Neural progenitor cell (in vitro differentiated cells): ENCODE measurements at regions not wholly inside any gene's neighbourhood (a gene's known extent, or its start where the extent isn't known, plus 50 kb on each side); places are given as distances from the start of the nearest gene placed in this dataset.

ENCODE experiments used
- DNase-seq: peaks from one replicate; pipeline ENCODE4 v3.0.0-alpha.2; 2016; ENCODE audit warnings: low spot score
- H2AFZ ChIP-seq: fragments of 200-600 bp; sonication (generic); replicated peaks from 2 replicates; pipeline ENCODE4 v1.6.1; 2016; ENCODE audit warnings: antibody characterized with exemption
- H3F3A ChIP-seq: fragments of 200-600 bp; sonication (generic); 2 replicates; pipeline ENCODE4 v1.6.1; 2016; ENCODE audit warnings: antibody characterized with exemption, low read depth
- H3K27ac ChIP-seq: fragments of 200-600 bp; sonication (generic); 2 replicates; pipeline ENCODE4 v1.5.1; 2016; ENCODE audit warnings: mild to moderate bottlenecking
- H3K27me3 ChIP-seq: fragments of 200-600 bp; sonication (generic); 2 replicates; pipeline ENCODE4 v1.6.1; 2016; ENCODE audit warnings: mild to moderate bottlenecking, moderate library complexity
- H3K36me3 ChIP-seq: fragments of 200-600 bp; sonication (generic); 2 replicates; pipeline ENCODE4 v1.5.1; 2016
- H3K4me1 ChIP-seq: fragments of 200-600 bp; sonication (generic); 2 replicates; pipeline ENCODE4 v1.6.1; 2016; ENCODE audit warnings: mixed run types
- H3K4me2 ChIP-seq: fragments of 200-600 bp; sonication (generic); 2 replicates; pipeline ENCODE4 v1.6.1; 2016
- H3K4me3 ChIP-seq: fragments of 200-600 bp; sonication (generic); 2 replicates; pipeline ENCODE4 v1.5.1; 2016
- H3K79me2 ChIP-seq: fragments of 200-600 bp; sonication (generic); 2 replicates; pipeline ENCODE4 v1.6.1; 2016; ENCODE audit warnings: low read depth
- H3K9ac ChIP-seq: fragments of 200-600 bp; sonication (generic); 2 replicates; pipeline ENCODE4 v1.6.1; 2016
- H3K9me3 ChIP-seq: fragments of 200-600 bp; sonication (generic); 2 replicates; pipeline ENCODE4 v1.5.1; 2016; ENCODE audit warnings: low read depth
- H4K20me1 ChIP-seq: fragments of 200-600 bp; sonication (generic); 2 replicates; pipeline ENCODE4 v1.6.1; 2016; ENCODE audit warnings: low read depth
- H3K27ac Mint-ChIP-seq: 3 replicates; pipeline ENCODE4 v1.8.0; 2021; ENCODE audit warnings: mixed read lengths
- H3K27me3 Mint-ChIP-seq: 2 replicates; pipeline ENCODE4 v1.8.0; 2022; ENCODE audit warnings: low read depth, mild to moderate bottlenecking, inconsistent platforms, moderate library complexity, mixed read lengths; ENCODE audit not compliant: insufficient read depth
- H3K36me3 Mint-ChIP-seq: 3 replicates; pipeline ENCODE4 v1.8.0; 2021; ENCODE audit warnings: mixed read lengths
- H3K4me1 Mint-ChIP-seq: 3 replicates; pipeline ENCODE4 v1.8.0; 2021; ENCODE audit warnings: mixed read lengths
- H3K4me3 Mint-ChIP-seq: 3 replicates; pipeline ENCODE4 v1.8.0; 2021; ENCODE audit warnings: mild to moderate bottlenecking, moderate library complexity, mixed read lengths
- H3K9me3 Mint-ChIP-seq: 3 replicates; pipeline ENCODE4 v1.8.0; 2020; ENCODE audit warnings: mixed read lengths
- CTCF ChIP-seq: fragments of 200-600 bp; sonication (generic); IDR thresholded peaks from 2 replicates; pipeline ENCODE4 v1.5.1; 2017; ENCODE audit warnings: antibody characterized with exemption, mild to moderate bottlenecking
- EZH2 ChIP-seq: fragments of 200-600 bp; sonication (generic); IDR thresholded peaks from 2 replicates; pipeline ENCODE4 v1.6.1; 2017; ENCODE audit warnings: antibody characterized with exemption, mild to moderate bottlenecking, moderate library complexity
- EZH2phosphoT487 ChIP-seq: fragments of 200-600 bp; sonication (generic); IDR thresholded peaks from 2 replicates; pipeline ENCODE4 v1.6.1; 2017; ENCODE audit warnings: antibody characterized with exemption

GRCh38 chr6:80523010-80523409 is 416.5 kb downstream of the BCKDHB start:
- Mint-ChIP-seq H3K9me3 (no peaks in the 10 kb centered on the region), H3K4me1 (peaks cover 24% of the 10 kb centered on the region), H3K4me3 (no peak overlapping the region), H3K27me3 (peaks cover 1% of the 10 kb centered on the region), H3K27ac (peak overlapping the region; percentile 61), H3K36me3 (no peaks in the 10 kb centered on the region)
- H3K4me3 ChIP-seq: no peak overlapping the region
- no peak for DNase-seq
- H3K79me2 ChIP-seq: no peaks in the 10 kb centered on the region
- H3K4me1 ChIP-seq: peaks cover 7% of the 10 kb centered on the region
- H3K36me3 ChIP-seq: no peaks in the 10 kb centered on the region
- TF ChIP-seq EZH2phosphoT487 (no peak), CTCF (no peak), EZH2 (no peak)
- H2AFZ ChIP-seq: peak overlapping the region; percentile 86
- H4K20me1 ChIP-seq: no peaks in the 10 kb centered on the region
- H3K9me3 ChIP-seq: no peaks in the 10 kb centered on the region
- H3K27me3 ChIP-seq: no peaks in the 10 kb centered on the region
- H3K4me2 ChIP-seq: no peak overlapping the region
- no peak overlapping the region for H3K9ac ChIP-seq
- H3F3A ChIP-seq: no peaks in the 10 kb centered on the region
- H3K27ac ChIP-seq: no peak overlapping the region

DNA sequence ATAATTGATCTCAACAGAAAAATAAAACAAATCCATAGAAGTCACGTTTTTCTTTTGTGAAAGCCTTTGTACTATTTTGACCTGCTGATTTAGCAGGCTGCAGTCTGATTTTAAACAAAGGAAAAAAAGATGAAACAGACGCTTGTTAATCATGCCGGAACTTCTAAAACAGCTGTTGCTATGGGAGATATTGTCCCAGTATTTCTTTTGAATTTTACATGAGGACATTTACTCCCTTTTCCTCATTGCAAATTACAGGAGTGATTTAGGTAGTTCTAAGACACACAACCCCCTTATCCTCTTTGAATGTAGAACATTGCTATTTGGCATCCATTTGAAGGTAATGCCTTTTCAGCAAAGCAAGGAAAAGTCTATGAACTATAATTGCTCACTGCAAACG is 416.1 kb downstream of the BCKDHB start:
- Histone ChIP-seq H4K20me1 (no peaks in the 10 kb centered on the region), H3K36me3 (no peaks in the 10 kb centered on the region), H3K27me3 (no peaks in the 10 kb centered on the region), H3K27ac (no peak overlapping the region), H3K4me3 (no peak overlapping the region), H3K4me2 (no peak overlapping the region), H3K4me1 (peaks cover 7% of the 10 kb centered on the region), H3K79me2 (no peaks in the 10 kb centered on the region), H3K9me3 (no peaks in the 10 kb centered on the region), H3F3A (no peaks in the 10 kb centered on the region), H2AFZ (peak overlapping the region; percentile 86), H3K9ac (no peak overlapping the region)
- H3K36me3 Mint-ChIP-seq: no peaks in the 10 kb centered on the region
- peaks cover 22% of the 10 kb centered on the region for H3K4me1 Mint-ChIP-seq
- H3K9me3 Mint-ChIP-seq: no peaks in the 10 kb centered on the region
- no peak overlapping the region for H3K4me3 Mint-ChIP-seq
- TF ChIP-seq EZH2: no peak
- no peak for TF ChIP-seq CTCF
- TF ChIP-seq EZH2phosphoT487: no peak
- H3K27ac Mint-ChIP-seq: peak overlapping the region; percentile 29
- no peaks in the 10 kb centered on the region for H3K27me3 Mint-ChIP-seq
- DNase-seq: no peak

DNA sequence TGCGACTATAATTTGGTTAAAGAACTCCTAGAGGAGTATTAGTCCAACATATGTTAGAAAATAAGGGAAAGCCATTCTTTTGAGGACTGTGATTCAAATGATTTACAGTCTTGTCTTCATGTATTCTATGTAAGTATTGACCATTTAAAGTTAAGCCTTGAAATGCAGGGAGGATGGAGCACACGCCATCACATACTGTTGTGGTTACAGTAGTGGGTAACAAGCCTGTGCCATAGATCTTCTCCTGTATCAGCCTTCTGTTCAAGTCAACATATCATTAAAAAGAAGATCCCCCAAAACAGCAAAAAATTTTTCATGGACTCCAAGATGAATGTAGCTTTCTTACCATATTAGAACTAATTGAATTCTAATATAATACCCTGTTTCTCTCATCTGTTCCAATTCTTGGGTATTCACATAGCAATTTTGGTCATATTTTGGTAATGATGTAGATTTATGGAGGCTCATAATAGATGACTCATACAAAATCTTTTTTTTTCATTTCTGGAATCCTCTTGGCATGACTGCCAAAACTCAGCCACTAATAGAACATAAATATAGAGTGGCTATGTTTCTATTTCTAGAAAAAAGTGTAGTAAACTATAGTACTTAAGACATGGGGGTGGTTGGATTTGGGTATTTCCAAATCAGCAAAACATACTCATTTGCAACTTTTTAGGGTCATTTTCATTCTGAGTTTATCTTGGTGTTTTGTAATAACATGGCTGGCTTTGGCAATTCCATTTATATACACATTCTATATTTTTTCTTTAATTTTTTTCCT is 413.5 kb downstream of the BCKDHB start:
- peaks cover 22% of the 10 kb centered on the region for H3K4me1 Mint-ChIP-seq
- no peaks in the 10 kb centered on the region for H3F3A ChIP-seq
- H3K4me1 ChIP-seq: peaks cover 7% of the 10 kb centered on the region
- peaks cover 8% of the 10 kb centered on the region for H3K27me3 Mint-ChIP-seq
- no peak for TF ChIP-seq CTCF
- no peak for TF ChIP-seq EZH2phosphoT487
- TF ChIP-seq EZH2: no peak
- H3K79me2 ChIP-seq: no peaks in the 10 kb centered on the region
- H3K27ac Mint-ChIP-seq: no peak overlapping the region
- H3K27ac ChIP-seq: no peak overlapping the region
- H3K9ac ChIP-seq: no peak overlapping the region
- H3K4me3 Mint-ChIP-seq: no peak overlapping the region
- H4K20me1 ChIP-seq: no peaks in the 10 kb centered on the region
- H3K36me3 ChIP-seq: no peaks in the 10 kb centered on the region
- no peaks in the 10 kb centered on the region for H3K9me3 ChIP-seq
- H3K4me3 ChIP-seq: no peak overlapping the region
- H3K4me2 ChIP-seq: no peak overlapping the region
- no peaks in the 10 kb centered on the region for H3K27me3 ChIP-seq
- no peak overlapping the region for H2AFZ ChIP-seq
- H3K9me3 Mint-ChIP-seq: peaks cover 3% of the 10 kb centered on the region
- no peak for DNase-seq
- no peaks in the 10 kb centered on the region for H3K36me3 Mint-ChIP-seq
